Stimulated activated naive B cell treated with anti-CD40 and anti-IgM and Interleukin-4, amounts not matched to agents 10 μg/mL and 1 μg/mL and 100 μg/mL, for 72 hours (primary cell): ENCODE measurements at regions not wholly inside any gene's neighbourhood (a gene's known extent, or its start where the extent isn't known, plus 50 kb on each side); places are given as distances from the start of the nearest gene placed in this dataset.

Experiments used
- ATAC-seq, 2 donors: fragments of 150-1000 bp; cut with Tn5 transposase; replicated peaks; 2 replicates each; pipeline ENCODE4 v1.10.0; 2021; ENCODE audit warnings: moderate library complexity in 1 of 2
- DNase-seq: peaks from one replicate; pipeline ENCODE4 v3.0.0; 2021
- H3K27ac Mint-ChIP-seq: one replicate; pipeline ENCODE4 v1.8.0; 2022; ENCODE audit warnings: mild to moderate bottlenecking, mixed read lengths
- H3K27me3 Mint-ChIP-seq, 2 donors: one replicate each; pipeline ENCODE4 v1.8.0; 2022; ENCODE audit warnings: mixed read lengths in 2 of 2
- H3K36me3 Mint-ChIP-seq, 2 donors: one replicate each; pipeline ENCODE4 v1.8.0; 2022; ENCODE audit warnings: mixed read lengths in 2 of 2, mild to moderate bottlenecking in 1 of 2
- H3K4me1 Mint-ChIP-seq, 2 donors: one replicate each; pipeline ENCODE4 v1.8.0; 2022; ENCODE audit warnings: mixed read lengths in 2 of 2, mild to moderate bottlenecking in 1 of 2
- H3K4me3 Mint-ChIP-seq, 2 donors: one replicate each; pipeline ENCODE4 v1.8.0; 2022; ENCODE audit warnings: mild to moderate bottlenecking in 2 of 2, mixed read lengths in 2 of 2, moderate library complexity in 1 of 2
- H3K9me3 Mint-ChIP-seq, 2 donors: one replicate each; pipeline ENCODE4 v1.8.0; 2022; ENCODE audit warnings: mixed read lengths in 2 of 2, mild to moderate bottlenecking in 1 of 2

- no peak overlapping the region for H3K27ac Mint-ChIP-seq
- DNase-seq (no peak), ATAC-seq (no peak)
- H3K4me3 Mint-ChIP-seq = no peak overlapping the region
- no peaks in the 10 kb centered on the region for H3K4me1 Mint-ChIP-seq
- H3K9me3 Mint-ChIP-seq = peaks cover 3 to 5% of the 10 kb centered on the region in 2 donors
- no peaks in the 10 kb centered on the region for H3K36me3 Mint-ChIP-seq
- H3K27me3 Mint-ChIP-seq = no peaks in the 10 kb centered on the region
Observed at GRCh38 chr10:36942616-36943015, 182.8 kb upstream of the ANKRD30A start.

DNA sequence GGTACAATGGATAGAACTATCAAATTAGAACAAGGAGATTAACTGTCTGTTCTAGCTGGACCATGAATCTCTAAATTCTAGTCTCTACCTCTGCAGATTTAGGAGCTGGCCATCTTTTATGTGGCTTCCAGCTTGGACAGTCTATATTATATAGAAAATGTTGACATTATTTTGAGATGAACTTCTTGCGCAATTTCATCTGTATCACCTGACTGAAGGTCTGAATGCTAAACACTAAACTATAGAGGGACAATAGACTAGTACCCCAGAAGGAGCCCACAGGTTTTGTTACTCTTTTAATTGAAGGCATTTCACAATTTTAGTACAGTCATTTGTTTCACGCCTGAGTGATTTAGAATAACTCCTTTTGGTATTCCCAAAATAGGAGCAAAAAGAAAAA lies 222.4 kb upstream of the ANKRD30A start:
- ATAC-seq = no peak
- H3K27ac Mint-ChIP-seq = no peak overlapping the region
- H3K9me3 Mint-ChIP-seq = peaks cover 0 to 2% of the 10 kb centered on the region in 2 donors
- no peaks in the 10 kb centered on the region for H3K4me1 Mint-ChIP-seq
- H3K36me3 Mint-ChIP-seq = no peaks in the 10 kb centered on the region
- peaks cover 0 to 6% of the 10 kb centered on the region in 2 donors for H3K27me3 Mint-ChIP-seq
- DNase-seq = no peak
- H3K4me3 Mint-ChIP-seq = no peak overlapping the region

- H3K36me3 Mint-ChIP-seq = no peaks in the 10 kb centered on the region
- peaks cover 0 to 6% of the 10 kb centered on the region in 2 donors for H3K27me3 Mint-ChIP-seq
- H3K9me3 Mint-ChIP-seq = peaks cover 0 to 7% of the 10 kb centered on the region in 2 donors
- H3K4me3 Mint-ChIP-seq = no peak overlapping the region
- DNase-seq (no peak), ATAC-seq (no peak)
- H3K27ac Mint-ChIP-seq = no peak overlapping the region
- no peaks in the 10 kb centered on the region for H3K4me1 Mint-ChIP-seq
Observed at GRCh38 chr10:36899652-36900051, 225.7 kb upstream of the ANKRD30A start.

GRCh38 chr10:36888925-36889573 lies 236.3 kb upstream of the ANKRD30A start:
- Mint-ChIP-seq H3K9me3 (no peaks in the 10 kb centered on the region), H3K36me3 (no peaks in the 10 kb centered on the region), H3K27me3 (no peaks in the 10 kb centered on the region), H3K4me1 (peaks cover 0 to 2% of the 10 kb centered on the region in 2 donors), H3K27ac (no peak overlapping the region), H3K4me3 (no peak overlapping the region)
- peak; percentile 44 for DNase-seq
- peak; percentile 84 to 88 for ATAC-seq

- Mint-ChIP-seq H3K9me3 (no peaks in the 10 kb centered on the region), H3K36me3 (no peaks in the 10 kb centered on the region), H3K27ac (no peak overlapping the region)
Observed at GRCh38 chr10:36886303-36886891, 239.0 kb upstream of the ANKRD30A start.

GRCh38 chr10:36885746-36886145 lies 239.7 kb upstream of the ANKRD30A start:
- Mint-ChIP-seq H3K4me1 (peaks cover 0 to 2% of the 10 kb centered on the region in 2 donors), H3K36me3 (no peaks in the 10 kb centered on the region), H3K27me3 (peaks cover 0 to 8% of the 10 kb centered on the region in 2 donors), H3K4me3 (no peak overlapping the region), H3K27ac (no peak overlapping the region), H3K9me3 (no peaks in the 10 kb centered on the region)
- DNase-seq (no peak), ATAC-seq (no peak)

More at GRCh38 chr10:36886303-36886891, 239.0 kb upstream of the ANKRD30A start:
- H3K4me1 Mint-ChIP-seq = peaks cover 0 to 2% of the 10 kb centered on the region in 2 donors
- no peak overlapping the region for H3K4me3 Mint-ChIP-seq
- peaks cover 0 to 8% of the 10 kb centered on the region in 2 donors for H3K27me3 Mint-ChIP-seq
- DNase-seq (no peak), ATAC-seq (no peak)

- H3K4me3 Mint-ChIP-seq = no peak overlapping the region
- ATAC-seq (no peak), DNase-seq (no peak)
- H3K27ac Mint-ChIP-seq = no peak overlapping the region
- H3K4me1 Mint-ChIP-seq = no peaks in the 10 kb centered on the region
- H3K36me3 Mint-ChIP-seq = no peaks in the 10 kb centered on the region
- H3K9me3 Mint-ChIP-seq = no peaks in the 10 kb centered on the region
- H3K27me3 Mint-ChIP-seq = peaks cover 8 to 15% of the 10 kb centered on the region in 2 donors
Observed at GRCh38 chr10:36882781-36883180, 242.6 kb upstream of the ANKRD30A start.

- H3K27me3 Mint-ChIP-seq = peaks cover 11 to 15% of the 10 kb centered on the region in 2 donors
- no peaks in the 10 kb centered on the region for H3K4me1 Mint-ChIP-seq
- H3K9me3 Mint-ChIP-seq = no peaks in the 10 kb centered on the region
- H3K27ac Mint-ChIP-seq = no peak overlapping the region
- H3K4me3 Mint-ChIP-seq = no peak overlapping the region
- ATAC-seq = no peak
- H3K36me3 Mint-ChIP-seq = no peaks in the 10 kb centered on the region
- no peak for DNase-seq
Observed at GRCh38 chr10:36880898-36881297, 244.5 kb upstream of the ANKRD30A start.

- DNase-seq (no peak), ATAC-seq (peak; percentile 82)
- H3K27ac Mint-ChIP-seq = no peak overlapping the region
- peaks cover 0 to 4% of the 10 kb centered on the region in 2 donors for H3K27me3 Mint-ChIP-seq
- H3K4me3 Mint-ChIP-seq = no peak overlapping the region
- H3K36me3 Mint-ChIP-seq = no peaks in the 10 kb centered on the region
- no peaks in the 10 kb centered on the region for H3K9me3 Mint-ChIP-seq
- H3K4me1 Mint-ChIP-seq = peaks cover 4 to 12% of the 10 kb centered on the region in 2 donors
Observed at GRCh38 chr10:36872702-36873393, 252.6 kb upstream of the ANKRD30A start.

- H3K4me3 Mint-ChIP-seq = no peak overlapping the region
- ATAC-seq = no peak
- H3K27ac Mint-ChIP-seq = no peak overlapping the region
- no peaks in the 10 kb centered on the region for H3K27me3 Mint-ChIP-seq
- no peak for DNase-seq
- H3K36me3 Mint-ChIP-seq = no peaks in the 10 kb centered on the region
- H3K4me1 Mint-ChIP-seq = no peaks in the 10 kb centered on the region
- peaks cover 0 to 2% of the 10 kb centered on the region in 2 donors for H3K9me3 Mint-ChIP-seq
Observed at GRCh38 chr10:36840788-36841187, 284.6 kb upstream of the ANKRD30A start.

DNA sequence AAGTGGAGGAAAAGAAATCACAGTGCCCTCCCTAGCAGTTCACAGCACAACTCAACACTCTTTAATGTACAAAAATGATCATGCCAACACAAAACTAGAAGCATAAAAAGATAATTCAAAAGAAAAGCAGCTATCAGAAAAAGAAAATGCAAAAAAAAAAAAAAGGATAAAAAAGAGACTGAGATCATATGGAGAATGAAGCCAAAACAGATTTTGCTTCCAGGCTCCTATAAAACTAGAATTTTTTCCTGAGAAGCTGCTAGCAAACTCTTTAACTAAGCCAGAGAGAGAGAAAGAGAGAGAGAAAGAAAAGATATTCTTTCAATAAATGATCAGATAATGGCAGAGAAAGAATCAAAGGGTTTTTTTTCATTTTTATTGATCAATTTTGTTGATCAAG lies 288.0 kb upstream of the ANKRD30A start:
- no peak overlapping the region for H3K4me3 Mint-ChIP-seq
- H3K36me3 Mint-ChIP-seq = no peaks in the 10 kb centered on the region
- H3K27ac Mint-ChIP-seq = no peak overlapping the region
- DNase-seq = no peak
- peaks cover 0 to 2% of the 10 kb centered on the region in 2 donors for H3K9me3 Mint-ChIP-seq
- ATAC-seq = no peak
- H3K27me3 Mint-ChIP-seq = no peaks in the 10 kb centered on the region
- no peaks in the 10 kb centered on the region for H3K4me1 Mint-ChIP-seq

GRCh38 chr10:36819781-36820180 lies 305.6 kb upstream of the ANKRD30A start:
- no peak overlapping the region for H3K4me3 Mint-ChIP-seq
- no peaks in the 10 kb centered on the region for H3K4me1 Mint-ChIP-seq
- H3K27me3 Mint-ChIP-seq = no peaks in the 10 kb centered on the region
- ATAC-seq = no peak
- no peak for DNase-seq
- H3K36me3 Mint-ChIP-seq = no peaks in the 10 kb centered on the region
- no peak overlapping the region for H3K27ac Mint-ChIP-seq
- peaks cover 2 to 4% of the 10 kb centered on the region in 2 donors for H3K9me3 Mint-ChIP-seq

DNA sequence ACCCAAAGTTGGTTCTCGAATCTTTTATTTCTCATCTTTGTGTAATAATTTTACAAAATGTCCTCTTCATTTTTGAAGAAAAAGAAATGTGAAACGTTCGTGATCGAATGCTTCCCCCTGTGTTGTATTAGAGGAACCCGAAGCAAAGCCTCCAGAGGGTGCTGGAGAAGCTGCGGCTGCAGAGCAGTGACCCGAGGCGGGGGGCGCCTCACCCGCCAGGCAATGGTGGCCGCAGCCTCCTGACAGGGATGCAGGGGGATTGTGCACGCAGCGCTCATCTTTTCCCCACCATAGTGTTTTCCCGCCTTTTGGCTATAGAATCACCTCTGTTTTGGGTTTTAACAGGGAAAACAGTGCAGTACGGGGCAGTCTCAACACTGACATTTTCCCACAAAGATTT lies 307.5 kb upstream of the ANKRD30A start:
- DNase-seq (no peak), ATAC-seq (no peak)
- Mint-ChIP-seq H3K9me3 (peaks cover 3 to 5% of the 10 kb centered on the region in 2 donors), H3K4me3 (no peak overlapping the region), H3K27me3 (no peaks in the 10 kb centered on the region), H3K36me3 (no peaks in the 10 kb centered on the region), H3K27ac (no peak overlapping the region), H3K4me1 (no peaks in the 10 kb centered on the region)

GRCh38 chr10:36808625-36809362 lies 316.6 kb upstream of the ANKRD30A start:
- Mint-ChIP-seq H3K4me1 (no peaks in the 10 kb centered on the region), H3K4me3 (no peak overlapping the region), H3K36me3 (no peaks in the 10 kb centered on the region), H3K27ac (no peak overlapping the region), H3K9me3 (peaks cover 0 to 4% of the 10 kb centered on the region in 2 donors), H3K27me3 (no peaks in the 10 kb centered on the region)
- DNase-seq (no peak), ATAC-seq (no peak)
